T-helper 2 cell treated with Interferon-gamma antibody and Interleukin-4, amounts not matched to agents 100 ng/mL and 5 ng/mL, for 36 hours (primary cell): ENCODE measurements at regions not wholly inside any gene's neighbourhood (a gene's known extent, or its start where the extent isn't known, plus 50 kb on each side); places are given as distances from the start of the nearest gene placed in this dataset.
"Not testable (repeated sequence)": the region's sequence is repeated elsewhere in the genome, so short reads cannot be mapped to it uniquely, and the experiment has no call there.

Experiments
- intact Hi-C: fragments of 100-400 bp; cut with micrococcal nuclease; formaldehyde crosslinking; loops from one replicate; pipeline ENCODE4 v1.15.1; 2023

- intact Hi-C loops = no loop called here
Measured at GRCh38 chr2:36168115-36168514, 187.5 kb upstream of the CRIM1 start.

- intact Hi-C loops = no loop called here
Measured at GRCh38 chr2:36165132-36165531, 190.4 kb upstream of the CRIM1 start.

GRCh38 chr2:36163520-36164254 lies 191.9 kb upstream of the CRIM1 start:
- intact Hi-C loops = no loop called here

GRCh38 chr2:36157093-36157492 lies 198.5 kb upstream of the CRIM1 start:
- intact Hi-C loops = not testable (repeated sequence)

- intact Hi-C loops = loop anchor here (1.0 to 5.0 kb wide), 3 partner anchors 98 to 209 kb away; partner anchors contain the start of gene CRIM1
Measured at GRCh38 chr2:36147670-36148390, 207.7 kb upstream of the CRIM1 start.

- intact Hi-C loops = loop anchor here (1.0 to 5.0 kb wide), 3 partner anchors 100 to 211 kb away; partner anchors contain the start of gene CRIM1
Measured at GRCh38 chr2:36146765-36147164, 208.8 kb upstream of the CRIM1 start.

- intact Hi-C loops = no loop called here
Measured at GRCh38 chr2:36140391-36140790, 215.2 kb upstream of the CRIM1 start.

- intact Hi-C loops = no loop called here
Measured at GRCh38 chr2:36137612-36138011, 218.0 kb upstream of the CRIM1 start.

GRCh38 chr2:36134281-36134680 lies 221.3 kb upstream of the CRIM1 start:
- intact Hi-C loops = no loop called here

- intact Hi-C loops = no loop called here
Measured at GRCh38 chr2:36128359-36128758, 227.2 kb upstream of the CRIM1 start.

- intact Hi-C loops = no loop called here
Measured at GRCh38 chr2:36125702-36126101, 229.9 kb upstream of the CRIM1 start.

- intact Hi-C loops = no loop called here
Measured at GRCh38 chr2:36123995-36124394, 231.6 kb upstream of the CRIM1 start.

- intact Hi-C loops = no loop called here
Measured at GRCh38 chr2:36097022-36097421, 258.6 kb upstream of the CRIM1 start.

GRCh38 chr2:36091844-36092741 lies 263.5 kb upstream of the CRIM1 start:
- intact Hi-C loops = not testable (repeated sequence)

- intact Hi-C loops = no loop called here
Measured at GRCh38 chr2:36088716-36089328, 266.8 kb upstream of the CRIM1 start.

- intact Hi-C loops = no loop called here
Measured at GRCh38 chr2:36087344-36087743, 268.2 kb upstream of the CRIM1 start.

- intact Hi-C loops = no loop called here
Measured at GRCh38 chr2:36079793-36080192, 275.8 kb upstream of the CRIM1 start.

GRCh38 chr2:36074008-36074407 lies 281.6 kb upstream of the CRIM1 start:
- intact Hi-C loops = no loop called here

GRCh38 chr2:36071698-36072097 lies 283.9 kb upstream of the CRIM1 start:
- intact Hi-C loops = no loop called here

GRCh38 chr2:36069074-36069473 lies 286.5 kb upstream of the CRIM1 start:
- intact Hi-C loops = no loop called here

GRCh38 chr2:36068086-36068485 lies 287.5 kb upstream of the CRIM1 start:
- intact Hi-C loops = no loop called here
